ENCODE measurements at regions not wholly inside any gene's neighbourhood (a gene's known extent, or its start where the extent isn't known, plus 50 kb on each side); places are given as distances from the start of the nearest gene placed in this dataset.

DNA sequence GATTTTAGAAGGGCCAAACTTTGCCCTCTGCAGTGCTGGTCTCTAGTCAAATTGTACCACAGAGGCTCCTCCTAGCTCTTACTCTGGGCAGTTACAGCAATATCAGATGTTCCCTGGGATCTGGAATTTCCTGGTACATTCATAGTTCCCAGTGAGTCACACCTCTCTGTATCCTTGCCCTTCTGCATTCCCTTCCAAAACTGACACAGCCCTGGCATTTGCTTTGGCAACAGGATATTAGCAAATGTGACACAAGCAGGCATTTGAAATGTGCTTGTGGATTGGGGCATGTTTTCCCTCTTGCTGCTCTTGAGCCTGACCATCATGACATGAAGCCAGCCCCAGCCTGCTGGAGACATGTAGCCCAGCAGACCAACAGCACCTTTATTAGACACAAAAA is 284.7 kb upstream of the AKR1E2 start:
- TF ChIP-seq ZNF529 (tag by site-specific recombination; IDR thresholded peaks at IDR 0.05; ENCODE audit: insufficient replicate concordance) (no peak), ZNF514 (tag by site-specific recombination; IDR thresholded peaks at IDR 0.05) (no peak), ZNF133 (tag by site-specific recombination; IDR thresholded peaks at IDR 0.05) (no peak), SP2 (tag by site-specific recombination; IDR thresholded peaks at IDR 0.05) (no peak), ZNF214 (tag by site-specific recombination; IDR thresholded peaks at IDR 0.05; ENCODE audit: borderline replicate concordance) (no peak), ZNF623 (tag by site-specific recombination; IDR thresholded peaks at IDR 0.05) (no peak), ZNF121 (tag by site-specific recombination; IDR thresholded peaks at IDR 0.05) (no peak), ZFP37 (tag by site-specific recombination; IDR thresholded peaks at IDR 0.05) (no peak), ZNF76 (tag by site-specific recombination; IDR thresholded peaks at IDR 0.05; ENCODE audit: borderline replicate concordance, low read depth) (no peak), ZNF184 (tag by site-specific recombination; IDR thresholded peaks at IDR 0.05) (no peak)
- TF ChIP-seq, protein P1, sequence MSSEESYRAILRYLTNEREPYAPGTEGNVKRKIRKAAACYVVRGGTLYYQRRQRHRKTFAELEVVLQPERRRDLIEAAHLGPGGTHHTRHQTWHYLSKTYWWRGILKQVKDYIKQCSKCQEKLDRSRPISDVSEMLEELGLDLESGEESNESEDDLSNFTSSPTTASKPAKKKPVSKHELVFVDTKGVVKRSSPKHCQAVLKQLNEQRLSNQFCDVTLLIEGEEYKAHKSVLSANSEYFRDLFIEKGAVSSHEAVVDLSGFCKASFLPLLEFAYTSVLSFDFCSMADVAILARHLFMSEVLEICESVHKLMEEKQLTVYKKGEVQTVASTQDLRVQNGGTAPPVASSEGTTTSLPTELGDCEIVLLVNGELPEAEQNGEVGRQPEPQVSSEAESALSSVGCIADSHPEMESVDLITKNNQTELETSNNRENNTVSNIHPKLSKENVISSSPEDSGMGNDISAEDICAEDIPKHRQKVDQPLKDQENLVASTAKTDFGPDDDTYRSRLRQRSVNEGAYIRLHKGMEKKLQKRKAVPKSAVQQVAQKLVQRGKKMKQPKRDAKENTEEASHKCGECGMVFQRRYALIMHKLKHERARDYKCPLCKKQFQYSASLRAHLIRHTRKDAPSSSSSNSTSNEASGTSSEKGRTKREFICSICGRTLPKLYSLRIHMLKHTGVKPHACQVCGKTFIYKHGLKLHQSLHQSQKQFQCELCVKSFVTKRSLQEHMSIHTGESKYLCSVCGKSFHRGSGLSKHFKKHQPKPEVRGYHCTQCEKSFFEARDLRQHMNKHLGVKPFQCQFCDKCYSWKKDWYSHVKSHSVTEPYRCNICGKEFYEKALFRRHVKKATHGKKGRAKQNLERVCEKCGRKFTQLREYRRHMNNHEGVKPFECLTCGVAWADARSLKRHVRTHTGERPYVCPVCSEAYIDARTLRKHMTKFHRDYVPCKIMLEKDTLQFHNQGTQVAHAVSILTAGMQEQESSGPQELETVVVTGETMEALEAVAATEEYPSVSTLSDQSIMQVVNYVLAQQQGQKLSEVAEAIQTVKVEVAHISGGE (tag by site-specific recombination; conservative IDR thresholded peaks at IDR 0.05; ENCODE audit: low read depth): no peak
- TF ChIP-seq, protein P2, sequence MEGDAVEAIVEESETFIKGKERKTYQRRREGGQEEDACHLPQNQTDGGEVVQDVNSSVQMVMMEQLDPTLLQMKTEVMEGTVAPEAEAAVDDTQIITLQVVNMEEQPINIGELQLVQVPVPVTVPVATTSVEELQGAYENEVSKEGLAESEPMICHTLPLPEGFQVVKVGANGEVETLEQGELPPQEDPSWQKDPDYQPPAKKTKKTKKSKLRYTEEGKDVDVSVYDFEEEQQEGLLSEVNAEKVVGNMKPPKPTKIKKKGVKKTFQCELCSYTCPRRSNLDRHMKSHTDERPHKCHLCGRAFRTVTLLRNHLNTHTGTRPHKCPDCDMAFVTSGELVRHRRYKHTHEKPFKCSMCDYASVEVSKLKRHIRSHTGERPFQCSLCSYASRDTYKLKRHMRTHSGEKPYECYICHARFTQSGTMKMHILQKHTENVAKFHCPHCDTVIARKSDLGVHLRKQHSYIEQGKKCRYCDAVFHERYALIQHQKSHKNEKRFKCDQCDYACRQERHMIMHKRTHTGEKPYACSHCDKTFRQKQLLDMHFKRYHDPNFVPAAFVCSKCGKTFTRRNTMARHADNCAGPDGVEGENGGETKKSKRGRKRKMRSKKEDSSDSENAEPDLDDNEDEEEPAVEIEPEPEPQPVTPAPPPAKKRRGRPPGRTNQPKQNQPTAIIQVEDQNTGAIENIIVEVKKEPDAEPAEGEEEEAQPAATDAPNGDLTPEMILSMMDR (tag by site-specific recombination; IDR thresholded peaks at IDR 0.05): no peak
- TF ChIP-seq, protein P3, sequence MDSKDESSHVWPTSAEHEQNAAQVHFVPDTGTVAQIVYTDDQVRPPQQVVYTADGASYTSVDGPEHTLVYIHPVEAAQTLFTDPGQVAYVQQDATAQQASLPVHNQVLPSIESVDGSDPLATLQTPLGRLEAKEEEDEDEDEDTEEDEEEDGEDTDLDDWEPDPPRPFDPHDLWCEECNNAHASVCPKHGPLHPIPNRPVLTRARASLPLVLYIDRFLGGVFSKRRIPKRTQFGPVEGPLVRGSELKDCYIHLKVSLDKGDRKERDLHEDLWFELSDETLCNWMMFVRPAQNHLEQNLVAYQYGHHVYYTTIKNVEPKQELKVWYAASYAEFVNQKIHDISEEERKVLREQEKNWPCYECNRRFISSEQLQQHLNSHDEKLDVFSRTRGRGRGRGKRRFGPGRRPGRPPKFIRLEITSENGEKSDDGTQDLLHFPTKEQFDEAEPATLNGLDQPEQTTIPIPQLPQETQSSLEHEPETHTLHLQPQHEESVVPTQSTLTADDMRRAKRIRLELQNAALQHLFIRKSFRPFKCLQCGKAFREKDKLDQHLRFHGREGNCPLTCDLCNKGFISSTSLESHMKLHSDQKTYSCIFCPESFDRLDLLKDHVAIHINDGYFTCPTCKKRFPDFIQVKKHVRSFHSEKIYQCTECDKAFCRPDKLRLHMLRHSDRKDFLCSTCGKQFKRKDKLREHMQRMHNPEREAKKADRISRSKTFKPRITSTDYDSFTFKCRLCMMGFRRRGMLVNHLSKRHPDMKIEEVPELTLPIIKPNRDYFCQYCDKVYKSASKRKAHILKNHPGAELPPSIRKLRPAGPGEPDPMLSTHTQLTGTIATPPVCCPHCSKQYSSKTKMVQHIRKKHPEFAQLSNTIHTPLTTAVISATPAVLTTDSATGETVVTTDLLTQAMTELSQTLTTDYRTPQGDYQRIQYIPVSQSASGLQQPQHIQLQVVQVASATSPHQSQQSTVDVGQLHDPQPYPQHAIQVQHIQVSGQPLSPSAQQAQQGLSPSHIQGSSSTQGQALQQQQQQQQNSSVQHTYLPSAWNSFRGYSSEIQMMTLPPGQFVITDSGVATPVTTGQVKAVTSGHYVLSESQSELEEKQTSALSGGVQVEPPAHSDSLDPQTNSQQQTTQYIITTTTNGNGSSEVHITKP (tag by site-specific recombination; IDR thresholded peaks at IDR 0.05): no peak
- TF ChIP-seq, protein P4, sequence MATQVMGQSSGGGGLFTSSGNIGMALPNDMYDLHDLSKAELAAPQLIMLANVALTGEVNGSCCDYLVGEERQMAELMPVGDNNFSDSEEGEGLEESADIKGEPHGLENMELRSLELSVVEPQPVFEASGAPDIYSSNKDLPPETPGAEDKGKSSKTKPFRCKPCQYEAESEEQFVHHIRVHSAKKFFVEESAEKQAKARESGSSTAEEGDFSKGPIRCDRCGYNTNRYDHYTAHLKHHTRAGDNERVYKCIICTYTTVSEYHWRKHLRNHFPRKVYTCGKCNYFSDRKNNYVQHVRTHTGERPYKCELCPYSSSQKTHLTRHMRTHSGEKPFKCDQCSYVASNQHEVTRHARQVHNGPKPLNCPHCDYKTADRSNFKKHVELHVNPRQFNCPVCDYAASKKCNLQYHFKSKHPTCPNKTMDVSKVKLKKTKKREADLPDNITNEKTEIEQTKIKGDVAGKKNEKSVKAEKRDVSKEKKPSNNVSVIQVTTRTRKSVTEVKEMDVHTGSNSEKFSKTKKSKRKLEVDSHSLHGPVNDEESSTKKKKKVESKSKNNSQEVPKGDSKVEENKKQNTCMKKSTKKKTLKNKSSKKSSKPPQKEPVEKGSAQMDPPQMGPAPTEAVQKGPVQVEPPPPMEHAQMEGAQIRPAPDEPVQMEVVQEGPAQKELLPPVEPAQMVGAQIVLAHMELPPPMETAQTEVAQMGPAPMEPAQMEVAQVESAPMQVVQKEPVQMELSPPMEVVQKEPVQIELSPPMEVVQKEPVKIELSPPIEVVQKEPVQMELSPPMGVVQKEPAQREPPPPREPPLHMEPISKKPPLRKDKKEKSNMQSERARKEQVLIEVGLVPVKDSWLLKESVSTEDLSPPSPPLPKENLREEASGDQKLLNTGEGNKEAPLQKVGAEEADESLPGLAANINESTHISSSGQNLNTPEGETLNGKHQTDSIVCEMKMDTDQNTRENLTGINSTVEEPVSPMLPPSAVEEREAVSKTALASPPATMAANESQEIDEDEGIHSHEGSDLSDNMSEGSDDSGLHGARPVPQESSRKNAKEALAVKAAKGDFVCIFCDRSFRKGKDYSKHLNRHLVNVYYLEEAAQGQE (tag by site-specific recombination; IDR thresholded peaks at IDR 0.05): no peak
